Neural cell (in vitro differentiated cells): ENCODE measurements at regions not wholly inside any gene's neighbourhood (a gene's known extent, or its start where the extent isn't known, plus 50 kb on each side); places are given as distances from the start of the nearest gene placed in this dataset.

Experiments
- H2AFZ ChIP-seq: fragments of 200-600, 300-800 bp; sonication (generic), shearing (Covaris generic); 2 replicates; pipeline ENCODE4 v1.6.0; 2014; ENCODE audit warnings: low read depth, mild to moderate bottlenecking, antibody characterized with exemption, low read length, moderate library complexity
- H3F3A ChIP-seq: fragments of 200-600 bp; shearing (Covaris generic); 2 replicates; pipeline ENCODE4 v1.6.1; 2016; ENCODE audit warnings: mild to moderate bottlenecking, moderate library complexity, mixed read lengths, antibody characterized with exemption, low read length; ENCODE audit not compliant: insufficient read depth, poor library complexity, severe bottlenecking
- H3K27ac ChIP-seq: fragments of 200-600, 300-800 bp; sonication (generic), shearing (Covaris generic); 2 replicates; pipeline ENCODE4 v1.5.1; 2014; ENCODE audit warnings: mild to moderate bottlenecking, low read length, moderate library complexity
- H3K27me3 ChIP-seq: fragments of 300-800, 200-600 bp; sonication (generic), shearing (Covaris generic); 2 replicates; pipeline ENCODE4 v1.6.0; 2014; ENCODE audit warnings: mild to moderate bottlenecking, low read depth, low read length, moderate library complexity; ENCODE audit not compliant: insufficient read depth
- H3K36me3 ChIP-seq: fragments of 300-800, 200-600 bp; sonication (generic), shearing (Covaris generic); 2 replicates; pipeline ENCODE4 v1.5.1; 2014; ENCODE audit warnings: mild to moderate bottlenecking, antibody characterized with exemption, low read length, moderate library complexity; ENCODE audit not compliant: insufficient read depth
- H3K4me2 ChIP-seq: fragments of 300-800, 200-600 bp; sonication (generic), shearing (Covaris generic); 2 replicates; pipeline ENCODE4 v1.6.0; 2014; ENCODE audit warnings: mild to moderate bottlenecking, low read length
- H3K4me3 ChIP-seq: fragments of 300-800, 200-600 bp; sonication (generic), shearing (Covaris generic); 2 replicates; pipeline ENCODE4 v1.5.1; 2014; ENCODE audit warnings: mild to moderate bottlenecking, low read length, moderate library complexity
- H3K79me2 ChIP-seq: fragments of 200-600 bp; shearing (Covaris generic); replicated peaks from 2 replicates; pipeline ENCODE4 v1.6.0; 2014; ENCODE audit warnings: mild to moderate bottlenecking, low read length, moderate library complexity; ENCODE audit not compliant: insufficient read depth
- H3K9ac ChIP-seq: fragments of 300-800, 200-600 bp; sonication (generic), shearing (Covaris generic); 2 replicates; pipeline ENCODE4 v1.6.1; 2016; ENCODE audit warnings: mild to moderate bottlenecking, low read length, mixed read lengths
- H3K9me2 ChIP-seq: fragments of 200-600 bp; shearing (Covaris generic); 2 replicates; pipeline ENCODE4 v1.6.1; 2016; ENCODE audit warnings: mild to moderate bottlenecking, low read length, mixed read lengths; ENCODE audit not compliant: insufficient read depth
- H3K9me3 ChIP-seq: fragments of 200-600, 300-800 bp; sonication (generic), shearing (Covaris generic); 2 replicates; pipeline ENCODE4 v1.6.1; 2016; ENCODE audit warnings: mild to moderate bottlenecking, mixed run types, low read length, moderate library complexity, mixed read lengths
- H4K20me1 ChIP-seq: fragments of 200-600 bp; shearing (Covaris generic); 2 replicates; pipeline ENCODE4 v1.6.1; 2016; ENCODE audit warnings: mild to moderate bottlenecking, mixed run types; ENCODE audit not compliant: insufficient read depth
- CTCF ChIP-seq: fragments of 450-650 bp; IDR thresholded peaks from 2 replicates; pipeline ENCODE4 v1.5.1; 2014; ENCODE audit warnings: antibody characterized with exemption, mild to moderate bottlenecking, moderate library complexity; ENCODE audit not compliant: poor library complexity, severe bottlenecking
- EP300 ChIP-seq: fragments of 450-650 bp; conservative IDR thresholded peaks from 2 replicates; pipeline ENCODE4 v1.6.1; 2014; ENCODE audit warnings: antibody characterized with exemption, mild to moderate bottlenecking, moderate library complexity; ENCODE audit not compliant: poor library complexity, severe bottlenecking
- EZH2 ChIP-seq: fragments of 200-600, 300-800 bp; shearing (Covaris generic), sonication (generic); IDR thresholded peaks from 2 replicates; pipeline ENCODE4 v1.6.1; 2014; ENCODE audit warnings: antibody characterized with exemption, low read length, borderline replicate concordance, mild to moderate bottlenecking; ENCODE audit not compliant: insufficient read depth, poor library complexity, severe bottlenecking
- MXI1 ChIP-seq: fragments of 450-650 bp; conservative IDR thresholded peaks from 2 replicates; pipeline ENCODE4 v1.6.1; 2014; ENCODE audit warnings: antibody characterized with exemption, mild to moderate bottlenecking; ENCODE audit not compliant: poor library complexity, severe bottlenecking
- POLR2AphosphoS5 ChIP-seq: IDR thresholded peaks from 2 replicates; pipeline ENCODE4 v1.6.1; 2012
- RAD21 ChIP-seq: fragments of 450-650 bp; conservative IDR thresholded peaks from 2 replicates; pipeline ENCODE4 v1.6.1; 2014; ENCODE audit warnings: antibody characterized with exemption, mild to moderate bottlenecking, moderate library complexity
- REST ChIP-seq: IDR thresholded peaks from 2 replicates; pipeline ENCODE4 v1.6.1; 2012; ENCODE audit warnings: borderline replicate concordance
- SMC3 ChIP-seq: fragments of 450-650 bp; conservative IDR thresholded peaks from 2 replicates; pipeline ENCODE4 v1.6.1; 2014; ENCODE audit warnings: antibody characterized with exemption, mild to moderate bottlenecking, moderate library complexity; ENCODE audit not compliant: poor library complexity
- TAF1 ChIP-seq: IDR thresholded peaks from 2 replicates; pipeline ENCODE4 v1.6.1; 2012; ENCODE audit warnings: low read depth

GRCh38 chr13:26921918-26922317, 161.3 kb upstream of the GPR12 start:
- Histone ChIP-seq H4K20me1 (no peaks in the 10 kb centered on the region), H3K79me2 (no peaks in the 10 kb centered on the region), H2AFZ (no peak overlapping the region), H3K9me2 (no peaks in the 10 kb centered on the region), H3K36me3 (no peaks in the 10 kb centered on the region), H3K4me2 (no peak overlapping the region), H3F3A (no peaks in the 10 kb centered on the region), H3K27me3 (no peaks in the 10 kb centered on the region), H3K4me3 (no peak overlapping the region), H3K27ac (no peak overlapping the region), H3K9me3 (no peaks in the 10 kb centered on the region), H3K9ac (no peak overlapping the region)
- no peak for TF ChIP-seq RAD21

GRCh38 chr13:26920614-26921355, 160.2 kb upstream of the GPR12 start:
- no peak for TF ChIP-seq SMC3
- no peak for TF ChIP-seq EZH2
- no peak for TF ChIP-seq POLR2AphosphoS5
- TF ChIP-seq MXI1, result no peak
- TF ChIP-seq TAF1, result no peak
- no peak for TF ChIP-seq RAD21
- no peak for TF ChIP-seq EP300
- TF ChIP-seq CTCF, result no peak
- Histone ChIP-seq H3K79me2 (no peaks in the 10 kb centered on the region), H3F3A (no peaks in the 10 kb centered on the region), H2AFZ (no peak overlapping the region), H3K9me3 (no peaks in the 10 kb centered on the region), H3K36me3 (no peaks in the 10 kb centered on the region), H3K4me3 (no peak overlapping the region), H3K4me2 (no peak overlapping the region), H3K9me2 (no peaks in the 10 kb centered on the region), H3K9ac (no peak overlapping the region), H4K20me1 (no peaks in the 10 kb centered on the region), H3K27me3 (no peaks in the 10 kb centered on the region), H3K27ac (no peak overlapping the region)

GRCh38 chr13:26919732-26920131, 159.1 kb upstream of the GPR12 start:
- no peak overlapping the region for H3K4me2 ChIP-seq
- no peak overlapping the region for H3K9ac ChIP-seq
- H3K27ac ChIP-seq, result no peak overlapping the region
- H3K27me3 ChIP-seq, result no peaks in the 10 kb centered on the region
- H3K79me2 ChIP-seq, result no peaks in the 10 kb centered on the region
- no peaks in the 10 kb centered on the region for H3K9me2 ChIP-seq
- no peaks in the 10 kb centered on the region for H3K9me3 ChIP-seq
- H3F3A ChIP-seq, result no peaks in the 10 kb centered on the region
- no peak overlapping the region for H3K4me3 ChIP-seq
- no peak overlapping the region for H2AFZ ChIP-seq
- H4K20me1 ChIP-seq, result no peaks in the 10 kb centered on the region
- TF ChIP-seq TAF1, result no peak
- no peaks in the 10 kb centered on the region for H3K36me3 ChIP-seq

- Histone ChIP-seq H3K27me3 (no peaks in the 10 kb centered on the region), H4K20me1 (no peaks in the 10 kb centered on the region), H3K79me2 (no peaks in the 10 kb centered on the region), H3K36me3 (no peaks in the 10 kb centered on the region), H3K27ac (no peak overlapping the region), H3F3A (no peaks in the 10 kb centered on the region), H3K9ac (no peak overlapping the region), H2AFZ (no peak overlapping the region), H3K9me3 (no peaks in the 10 kb centered on the region), H3K9me2 (no peaks in the 10 kb centered on the region), H3K4me2 (no peak overlapping the region), H3K4me3 (no peak overlapping the region)
- TF ChIP-seq CTCF (no peak), EZH2 (no peak), SMC3 (no peak), TAF1 (no peak), RAD21 (no peak), EP300 (no peak), REST (no peak), MXI1 (no peak), POLR2AphosphoS5 (no peak)
These were observed 158.7 kb upstream of the GPR12 start for GRCh38 chr13:26919311-26919710.
